T follicular helper cell (primary cell): ENCODE measurements at regions not wholly inside any gene's neighbourhood (a gene's known extent, or its start where the extent isn't known, plus 50 kb on each side); places are given as distances from the start of the nearest gene placed in this dataset.
"Not testable (repeated sequence)": the region's sequence is repeated elsewhere in the genome, so short reads cannot be mapped to it uniquely, and the experiment has no call there.

Source experiments
- DNase-seq: peaks from one replicate; pipeline ENCODE4 v3.0.0-alpha.2; 2020; ENCODE audit warnings: low read depth

DNA sequence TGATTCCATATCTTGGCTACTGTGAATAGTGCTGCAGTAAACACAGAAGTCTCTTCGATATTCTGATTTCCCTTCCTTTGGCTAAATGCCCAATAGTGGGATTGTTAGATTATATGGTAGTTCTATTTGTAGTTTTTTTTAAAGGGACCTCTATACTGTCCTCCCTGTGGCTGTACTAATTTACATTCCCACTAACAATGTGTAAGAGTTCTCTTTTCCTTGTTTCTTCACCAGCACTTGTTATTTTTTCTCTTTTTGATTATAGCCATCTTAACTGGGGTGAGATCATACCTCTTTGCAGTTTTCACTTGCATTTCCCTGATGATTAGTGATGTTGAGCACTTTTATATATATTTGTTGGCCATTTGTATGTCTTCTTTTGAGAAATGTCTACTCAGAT, 102.0 kb downstream of the CARTPT start:
- DNase-seq, result no peak

DNA sequence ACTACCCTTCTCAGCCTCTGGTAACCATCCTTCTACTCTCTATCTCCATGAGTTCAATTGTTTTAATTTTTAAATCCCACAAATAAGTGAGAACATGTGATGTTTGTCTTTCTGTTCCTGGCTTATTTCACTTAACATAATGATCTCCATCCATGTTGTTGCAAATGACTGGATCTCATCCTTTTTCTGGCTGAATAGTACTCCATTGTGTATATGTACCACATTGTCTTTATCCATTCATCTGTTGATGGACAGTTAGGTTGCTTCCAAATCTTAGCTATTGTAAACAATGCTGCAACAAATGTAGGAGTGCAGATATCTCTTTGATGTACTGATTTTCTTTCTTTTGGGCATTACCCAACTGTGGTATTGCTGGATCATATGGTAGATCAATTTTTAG, 103.0 kb downstream of the CARTPT start:
- not testable (repeated sequence) for DNase-seq

DNA sequence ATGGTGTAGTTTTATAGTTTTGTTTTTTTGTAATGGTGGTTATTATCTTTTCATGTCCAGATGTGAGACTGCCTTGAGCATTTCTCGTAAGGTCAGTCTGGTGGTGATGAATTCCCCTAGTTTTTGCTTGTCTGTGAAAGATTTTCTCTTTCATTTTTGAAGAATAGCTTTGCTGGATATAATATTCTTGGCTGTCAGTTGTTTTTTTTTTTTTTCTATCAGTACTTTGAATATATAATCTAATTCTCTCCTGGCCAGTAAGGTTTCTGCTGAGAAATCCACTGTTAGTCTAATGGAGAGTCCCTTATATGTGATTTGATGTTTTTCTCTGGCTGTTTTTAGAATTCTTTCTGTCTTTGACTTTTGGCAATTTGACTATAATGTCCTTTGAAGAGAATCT, 106.9 kb downstream of the CARTPT start:
- DNase-seq, result no peak

DNA sequence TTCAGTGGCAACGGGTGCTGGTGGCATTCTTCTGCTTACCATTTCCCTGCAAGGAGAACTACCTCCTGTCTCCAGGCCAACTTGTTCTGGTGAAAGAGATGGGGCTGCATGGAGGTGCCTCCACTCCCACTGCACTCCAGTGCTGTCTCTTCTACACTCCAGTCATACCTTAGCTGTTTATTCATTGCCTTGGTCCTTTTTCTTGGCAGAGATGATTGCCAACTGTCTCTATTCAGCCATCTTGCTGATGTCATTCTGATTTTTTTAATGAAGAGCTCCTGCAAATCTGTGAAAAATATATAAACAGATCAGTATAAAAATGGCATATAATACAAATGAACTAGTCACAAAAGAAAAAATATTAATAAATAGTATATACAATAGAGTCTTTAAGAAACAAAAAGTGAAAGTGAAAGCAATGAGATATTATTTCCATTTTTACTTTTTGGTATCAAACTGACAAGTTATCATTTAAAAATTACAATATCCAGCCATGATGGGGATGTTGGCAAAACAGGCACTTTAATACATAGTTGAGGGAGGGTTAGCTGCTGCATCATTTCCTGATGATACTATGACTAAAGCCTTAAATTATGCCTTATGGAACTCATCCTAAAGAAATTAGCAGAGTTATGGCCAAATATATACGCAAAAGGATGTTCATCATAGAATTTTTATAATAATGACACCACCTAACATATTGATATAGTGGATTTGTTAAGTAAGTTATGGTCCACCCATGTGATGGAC, 109.4 kb downstream of the CARTPT start:
- no peak for DNase-seq

DNA sequence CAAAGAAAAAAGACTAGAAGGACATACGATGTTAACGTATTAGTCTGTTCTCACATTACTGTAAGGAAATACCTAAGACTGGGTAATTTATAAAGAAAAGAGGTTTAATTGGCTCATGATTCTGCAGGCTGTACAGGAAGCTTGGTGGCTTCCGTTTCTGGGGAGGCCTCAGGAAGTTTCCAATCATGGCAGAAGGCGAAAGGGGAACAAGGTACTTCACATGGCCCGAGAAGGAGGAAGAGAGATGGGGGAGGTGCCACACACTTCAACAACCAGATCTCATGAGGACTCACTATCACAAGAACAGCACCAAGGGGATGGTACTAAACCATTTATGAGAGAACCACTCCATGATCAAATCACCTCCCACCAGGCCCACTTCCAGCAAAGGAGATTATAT, 110.1 kb downstream of the CARTPT start:
- DNase-seq, result no peak

DNA sequence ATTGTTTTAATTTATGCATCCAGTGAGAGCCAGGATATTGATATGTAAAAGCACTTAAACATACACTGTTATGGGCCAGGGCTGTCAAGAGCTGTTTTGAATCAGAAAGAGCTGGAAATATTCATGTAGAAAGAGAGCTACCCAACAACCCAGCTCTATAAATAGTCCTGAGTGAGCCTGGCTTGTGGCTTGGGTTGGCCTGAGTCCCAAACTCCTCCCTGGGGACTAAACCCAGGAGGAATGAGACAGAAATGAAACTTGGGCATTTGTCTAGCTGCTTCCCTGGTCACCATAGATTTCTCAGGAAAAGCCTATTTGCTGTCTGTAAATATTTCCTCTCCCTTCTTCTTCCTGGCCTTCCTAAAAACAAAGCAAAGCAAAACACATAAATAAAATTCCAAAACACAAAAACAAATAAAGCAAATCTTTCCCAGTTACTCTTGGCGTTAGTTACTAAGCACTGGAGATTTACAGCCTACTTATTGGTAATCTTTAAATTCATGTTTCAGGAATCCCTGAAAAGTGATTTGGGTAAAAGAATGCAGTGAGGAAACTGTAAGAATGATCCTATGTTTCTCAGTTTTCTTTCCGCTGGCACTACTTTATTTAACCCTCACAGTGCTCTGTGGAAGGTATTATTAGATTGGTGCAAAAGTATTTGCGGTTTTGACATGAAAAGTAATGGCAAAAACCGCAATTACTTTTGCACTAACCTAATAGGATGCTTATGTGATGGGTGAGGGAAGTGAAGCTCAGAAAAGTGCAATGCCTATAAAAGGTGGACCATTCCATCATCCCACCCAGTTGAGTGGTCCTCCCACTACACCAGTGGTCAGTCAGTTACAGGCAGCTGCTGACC, 111.8 kb downstream of the CARTPT start:
- no peak for DNase-seq

DNA sequence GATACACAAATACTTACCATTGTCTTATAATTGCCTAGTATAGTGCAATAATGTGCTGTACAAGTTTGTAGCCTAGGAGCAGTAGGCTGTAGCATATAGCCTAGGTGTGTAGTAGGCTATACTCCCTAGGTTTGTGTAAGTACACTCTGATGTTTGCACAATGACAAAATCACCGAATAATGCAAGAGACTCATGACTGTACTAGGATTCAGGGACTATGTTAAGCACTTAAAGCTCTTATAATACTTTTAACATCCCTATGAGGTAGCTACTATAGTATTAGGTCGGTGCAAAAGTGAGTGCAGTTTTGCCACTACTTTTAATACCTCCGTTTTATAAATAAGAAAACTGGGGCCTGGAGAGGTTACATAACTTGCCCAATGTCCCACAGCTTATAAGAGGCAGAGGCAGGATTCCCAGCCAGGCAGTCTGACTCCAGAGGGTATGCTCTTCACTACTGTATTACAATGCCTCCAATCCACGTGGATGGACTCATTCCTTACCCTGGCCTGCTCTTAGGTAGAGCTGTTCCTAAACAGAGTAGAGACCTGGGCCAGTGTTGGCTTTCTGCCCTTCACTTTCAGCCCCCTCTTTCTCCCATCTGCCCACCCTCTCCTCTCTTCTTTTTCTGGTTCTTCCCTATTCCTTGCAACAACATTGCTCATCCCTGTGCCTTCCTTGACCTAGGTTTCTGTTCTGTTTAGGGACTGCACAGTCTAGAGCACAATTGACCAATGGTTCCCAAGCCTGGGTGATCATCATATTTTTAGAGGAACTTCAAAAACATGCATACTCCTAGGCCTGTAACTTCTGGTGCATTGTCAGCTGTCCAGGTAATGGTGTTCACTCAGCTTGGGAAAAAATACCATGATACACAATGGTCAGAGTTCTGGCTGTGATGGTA, 114.0 kb downstream of the CARTPT start:
- DNase-seq, result no peak

DNA sequence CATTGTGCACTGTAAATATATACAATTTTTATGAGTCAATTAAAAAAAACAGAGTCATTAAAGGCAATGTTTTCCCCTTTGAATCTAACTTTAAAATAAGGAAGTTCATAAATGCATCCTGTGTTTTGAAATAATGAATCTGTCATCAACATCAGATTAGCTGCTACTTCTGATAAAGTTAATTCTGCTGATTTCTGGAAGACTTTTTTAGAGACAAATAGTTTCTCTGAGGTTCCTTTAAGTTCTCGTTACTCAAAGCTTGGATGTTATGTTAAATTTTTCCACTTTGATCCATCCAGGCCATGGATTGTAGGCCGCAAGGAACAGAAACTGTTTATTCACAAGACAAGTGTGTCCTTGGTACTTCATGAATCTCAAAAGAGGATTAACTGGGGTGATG, 115.5 kb downstream of the CARTPT start:
- DNase-seq, result no peak

DNA sequence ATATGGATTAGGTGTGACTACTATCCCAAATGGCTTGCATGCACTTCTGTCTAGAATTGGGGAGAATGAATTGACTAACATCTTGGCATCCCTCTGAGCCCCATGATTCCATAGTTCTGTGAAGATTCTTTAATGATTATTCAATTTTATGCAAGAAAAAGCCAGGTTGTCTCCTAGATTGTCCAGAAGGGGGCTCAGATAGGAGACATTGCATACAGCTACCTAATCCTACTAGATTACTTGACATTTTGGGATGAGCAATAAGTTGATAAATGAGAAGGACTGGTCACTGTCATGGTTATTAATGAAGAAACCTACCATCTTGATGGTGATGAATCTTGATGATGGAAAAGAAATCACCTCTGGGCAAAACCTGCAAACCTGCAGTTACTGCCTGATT, 117.0 kb downstream of the CARTPT start:
- no peak for DNase-seq

DNA sequence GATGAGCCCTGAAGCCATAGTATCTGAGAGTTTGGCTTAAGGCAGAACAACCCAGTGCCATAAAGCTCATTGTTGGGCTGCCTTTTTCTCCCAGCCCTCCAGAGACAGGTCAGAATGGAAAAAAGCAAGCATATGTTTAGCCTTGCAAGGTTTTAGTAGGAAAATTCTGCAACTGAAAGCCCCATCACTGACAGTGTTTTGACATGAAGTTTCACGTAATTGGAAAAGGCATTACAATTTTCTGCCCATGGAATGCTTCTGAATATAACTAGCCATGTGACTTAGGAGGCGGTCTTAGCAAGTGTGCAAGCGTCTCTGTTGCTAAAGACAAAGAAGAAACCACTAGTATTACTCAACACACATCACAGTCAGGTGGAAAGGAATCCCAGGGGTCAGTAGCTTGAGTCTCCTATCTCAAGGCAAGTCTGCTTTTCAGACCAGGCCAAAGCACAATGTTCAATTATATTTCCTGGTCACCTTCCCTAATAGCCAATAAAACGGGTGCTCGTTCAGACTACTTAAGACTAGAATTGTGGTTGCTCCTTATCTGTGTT, 117.6 kb downstream of the CARTPT start:
- DNase-seq, result no peak

DNA sequence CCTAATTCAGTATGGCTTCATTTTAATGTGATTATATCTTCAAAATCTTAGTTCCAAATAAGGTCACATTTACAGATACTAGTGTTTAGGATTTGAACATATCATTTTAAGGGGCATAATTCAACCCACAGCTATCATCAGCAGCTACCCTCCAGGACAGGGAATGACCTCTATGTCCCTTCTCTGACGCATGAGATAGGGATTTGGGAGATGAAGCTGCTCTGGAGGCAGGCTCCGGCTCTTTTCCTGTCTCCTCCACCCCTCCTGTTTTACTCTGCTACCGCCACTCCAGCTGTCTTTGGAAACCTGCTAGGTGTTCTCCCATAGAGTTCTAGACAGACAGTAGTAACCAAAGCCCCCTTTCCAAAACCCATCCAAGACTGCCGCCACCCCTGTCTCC, 119.2 kb downstream of the CARTPT start:
- no peak for DNase-seq

DNA sequence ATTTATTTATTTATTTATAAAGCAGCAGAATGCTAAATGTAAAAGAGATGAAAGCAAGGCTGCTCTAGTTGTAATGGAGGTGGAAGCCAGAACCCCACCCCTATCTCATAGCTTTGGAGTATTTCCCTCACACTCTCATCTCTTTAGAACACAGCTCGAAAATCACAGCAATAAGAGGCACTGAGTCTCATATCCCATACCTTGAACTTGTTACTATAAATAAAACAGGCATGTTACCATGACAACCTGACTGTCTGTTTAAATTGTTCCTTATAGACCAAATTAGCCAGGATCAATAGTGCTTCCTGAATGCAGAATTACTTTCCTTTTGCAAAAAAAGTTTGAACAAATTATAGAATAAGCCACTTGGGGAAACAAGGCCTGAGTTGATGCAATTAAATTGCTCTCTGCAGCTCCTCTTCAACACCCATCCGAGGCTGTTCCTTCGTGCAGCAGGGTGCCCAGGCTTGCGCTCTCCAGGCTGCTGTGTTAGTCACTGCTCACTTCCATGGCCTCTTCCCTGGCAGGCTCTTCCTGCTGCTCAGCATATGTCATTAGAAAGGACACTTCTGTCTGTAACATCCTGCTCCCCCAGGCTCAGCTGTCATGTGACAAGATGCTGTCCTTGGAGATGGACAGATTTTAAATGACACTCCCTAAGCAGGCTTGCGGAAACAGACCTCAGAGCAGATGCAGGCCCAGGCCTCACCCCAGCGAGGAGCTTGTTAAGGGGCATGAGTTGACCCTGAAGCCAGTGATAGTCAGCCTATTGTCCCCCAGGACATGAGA, 120.2 kb downstream of the CARTPT start:
- no peak for DNase-seq

DNA sequence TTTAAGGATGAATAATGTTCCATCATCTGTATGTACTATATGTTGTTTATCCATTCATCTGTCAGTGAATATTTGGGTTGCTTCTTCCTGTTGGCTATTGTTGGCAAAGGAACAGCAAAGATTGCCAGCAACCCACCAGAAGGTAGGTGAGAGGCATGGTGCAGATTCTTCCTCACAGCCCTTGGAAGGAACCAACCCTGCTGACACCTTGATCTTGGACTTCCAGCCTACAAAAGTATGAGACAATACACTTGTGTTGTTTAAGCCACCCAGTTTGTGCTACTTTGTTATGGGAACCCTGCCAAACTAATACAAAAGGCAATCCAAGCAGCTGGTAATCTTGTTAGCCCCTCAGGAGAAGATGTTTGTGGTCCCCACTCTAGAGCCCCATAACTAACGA, 122.0 kb downstream of the CARTPT start:
- DNase-seq, result no peak

DNA sequence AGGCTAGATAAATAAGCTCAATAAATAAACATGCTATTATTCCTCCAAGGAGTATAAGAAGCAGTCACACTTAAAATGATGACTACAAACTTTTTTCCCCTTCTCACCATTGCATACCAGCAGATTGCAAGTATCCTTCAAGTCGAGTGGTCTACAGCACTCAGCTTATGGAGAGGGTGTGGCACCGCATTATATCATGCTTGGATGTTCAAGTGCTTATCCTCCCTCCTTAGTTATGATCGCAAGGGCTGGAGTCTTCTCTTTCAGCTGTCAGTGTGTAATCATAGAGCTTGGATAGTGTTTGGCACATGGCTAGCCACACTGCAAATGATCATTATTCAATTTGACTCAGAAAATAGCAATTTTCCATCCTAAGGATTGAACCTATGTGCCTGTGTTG, 124.0 kb downstream of the CARTPT start:
- no peak for DNase-seq

DNA sequence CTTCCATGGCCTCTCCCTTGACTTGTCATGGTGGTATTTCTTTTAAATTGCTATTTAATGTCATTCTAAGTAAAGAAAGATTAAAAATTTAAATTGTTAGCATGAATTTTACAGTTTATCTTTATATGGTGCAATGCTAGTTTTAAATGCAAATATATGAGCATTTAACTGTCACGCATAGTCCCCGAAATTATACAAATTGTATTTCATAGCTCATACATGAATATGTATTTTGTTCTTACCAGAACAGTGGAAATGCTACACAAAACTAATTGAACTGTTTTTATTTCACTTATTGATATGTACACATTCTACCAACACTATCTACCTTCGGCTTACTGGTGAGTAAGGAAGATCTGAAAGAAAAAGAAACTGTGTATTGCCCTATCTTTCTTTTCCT, 125.8 kb downstream of the CARTPT start:
- no peak for DNase-seq

DNA sequence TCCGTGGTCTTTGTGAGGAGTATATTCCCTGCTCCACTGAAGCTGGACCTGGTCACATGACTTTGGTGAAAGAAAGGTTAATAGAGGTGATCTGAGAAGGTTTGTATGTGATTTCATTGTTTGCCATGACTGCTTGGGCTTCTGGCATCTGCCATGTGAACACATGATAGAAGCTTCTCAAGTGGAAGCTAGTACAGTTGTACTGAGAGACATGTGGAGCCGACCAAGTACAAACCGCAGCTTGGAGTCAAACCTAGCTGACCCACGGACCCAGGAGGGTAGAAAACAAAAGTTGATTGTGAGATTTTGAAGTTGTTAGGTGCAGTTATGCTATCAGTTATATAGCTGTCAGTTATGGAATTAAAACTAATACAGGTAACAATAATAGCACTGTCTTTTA, 140.4 kb downstream of the CARTPT start:
- DNase-seq, result no peak

DNA sequence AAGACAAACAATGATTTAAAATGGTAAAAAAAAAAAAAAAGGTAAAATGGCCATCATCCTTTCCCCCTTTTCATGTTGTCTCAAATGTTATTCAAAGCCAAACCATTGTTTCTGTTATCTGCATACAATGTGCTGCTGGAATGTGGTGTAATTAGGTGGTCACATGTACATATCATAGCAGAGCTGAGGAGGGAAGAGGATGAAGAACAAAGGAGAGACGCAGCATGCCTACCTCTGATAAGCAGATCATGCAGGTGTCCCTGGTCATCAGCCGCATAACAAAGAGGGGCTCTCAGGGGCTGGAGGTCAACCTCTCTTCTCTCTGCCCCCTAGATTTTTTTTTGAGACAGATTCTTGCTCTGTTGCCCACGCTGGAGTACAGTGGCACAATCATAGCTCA, 141.0 kb downstream of the CARTPT start:
- no peak for DNase-seq

DNA sequence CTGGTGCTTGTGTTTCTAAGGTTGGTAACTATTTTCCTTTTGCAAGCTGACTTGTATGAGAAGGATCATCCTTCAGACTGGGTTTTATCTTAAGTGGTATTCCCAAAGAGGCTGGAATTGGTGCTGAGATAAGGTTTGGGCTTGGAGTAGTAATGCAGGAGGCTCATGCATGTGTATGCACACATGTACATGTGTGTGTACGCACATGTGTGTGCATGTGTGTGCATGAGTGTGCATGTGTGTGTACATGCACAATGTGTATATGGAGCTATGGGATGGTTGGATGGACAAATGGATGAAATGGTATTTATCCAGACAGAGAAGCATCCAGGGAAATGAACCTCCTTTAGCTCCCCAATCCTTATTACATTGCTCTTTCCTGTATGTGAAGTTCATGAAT, 142.6 kb downstream of the CARTPT start:
- no peak for DNase-seq

DNA sequence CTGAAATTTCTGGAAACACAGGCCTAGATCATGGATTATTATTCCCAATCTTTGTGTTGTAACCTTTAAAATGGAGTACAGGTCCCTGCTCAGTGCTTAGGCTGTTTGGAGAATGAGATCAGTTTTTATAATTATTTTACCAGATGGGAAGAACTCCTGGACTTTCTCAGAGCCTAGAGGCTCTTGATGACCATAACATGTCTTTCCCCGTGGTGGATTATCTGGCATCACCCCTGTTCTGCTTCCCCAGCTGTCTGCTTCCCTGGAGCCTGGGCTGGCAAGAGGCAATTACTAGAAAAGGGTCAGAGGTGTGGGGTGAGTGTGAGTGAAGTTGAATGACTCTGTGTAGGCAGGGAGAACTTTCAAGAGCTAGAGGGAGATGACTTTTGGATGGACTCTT, 143.0 kb downstream of the CARTPT start:
- no peak for DNase-seq

DNA sequence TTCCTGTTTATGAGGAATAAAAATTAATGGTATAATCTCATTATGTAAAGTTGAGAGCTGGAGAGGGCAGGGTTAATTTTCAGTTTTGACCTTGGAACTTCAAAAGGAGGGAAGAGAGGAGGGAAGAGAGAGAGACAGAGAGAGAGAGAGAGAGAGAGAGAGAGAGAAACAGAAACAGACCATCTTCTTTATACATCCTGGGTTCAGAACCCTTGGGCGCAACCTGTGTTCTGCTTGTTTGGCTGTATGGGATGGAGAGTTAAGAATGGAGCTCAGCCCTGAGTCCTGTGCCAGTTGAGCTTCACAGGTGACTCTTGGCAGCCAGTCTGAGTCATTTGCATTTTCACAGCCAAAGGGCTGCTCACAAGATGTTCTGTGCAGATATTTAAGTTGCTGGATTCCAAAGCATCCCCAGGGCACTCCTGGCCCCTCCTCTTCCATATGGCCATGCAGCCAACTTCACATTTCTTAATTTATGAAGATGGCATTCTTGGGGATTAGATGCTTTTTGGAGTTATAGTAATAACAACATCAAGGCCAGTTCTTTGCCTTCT, 143.5 kb downstream of the CARTPT start:
- no peak for DNase-seq
